Neutrophil (primary cell): ENCODE measurements at regions not wholly inside any gene's neighbourhood (a gene's known extent, or its start where the extent isn't known, plus 50 kb on each side); places are given as distances from the start of the nearest gene placed in this dataset.

Source experiments
- H3K27ac ChIP-seq: fragments of 200-600 bp; sonication (generic); 2 replicates; pipeline ENCODE4 v1.5.1; 2016; ENCODE audit warnings: mild to moderate bottlenecking, moderate library complexity
- H3K27me3 ChIP-seq: fragments of 200-600 bp; sonication (generic); 2 replicates; pipeline ENCODE4 v1.6.0; 2016; ENCODE audit warnings: mild to moderate bottlenecking
- H3K36me3 ChIP-seq: fragments of 200-600 bp; sonication (generic); 2 replicates; pipeline ENCODE4 v1.5.1; 2017
- H3K4me1 ChIP-seq, 2 experiments: fragments of 200-600 bp in 1 of 2; sonication (generic) in 1 of 2; 1 replicate in 1 of 2; 2 replicates in 1 of 2; pipeline versions ENCODE4 v1.5.1 to v1.6.1; 2013 to 2016; ENCODE audit warnings: low read depth in 1 of 2, low read length in 1 of 2, mild to moderate bottlenecking in 1 of 2, moderate library complexity in 1 of 2; ENCODE audit not compliant: control insufficient read depth in 1 of 2, insufficient read depth in 1 of 2
- H3K4me3 ChIP-seq, 2 experiments: fragments of 200-600 bp in 1 of 2; sonication (generic) in 1 of 2; 1 replicate in 1 of 2; 2 replicates in 1 of 2; pipeline ENCODE4 v1.5.1; 2013 to 2016; ENCODE audit warnings: low read depth in 1 of 2, low read length in 1 of 2, mild to moderate bottlenecking in 1 of 2, moderate library complexity in 1 of 2
- H3K9me3 ChIP-seq: fragments of 200-600 bp; sonication (generic); 2 replicates; pipeline ENCODE4 v1.5.1; 2016
- TF ChIP-seq, protein P1 (sequence below): fragments of 200-600 bp; sonication (generic); IDR thresholded peaks from 2 replicates; pipeline ENCODE4 v1.5.1; 2016; ENCODE audit warnings: antibody characterized with exemption

- no peaks in the 10 kb centered on the region for H3K36me3 ChIP-seq
- no peak overlapping the region for H3K27ac ChIP-seq
- no peaks in the 10 kb centered on the region for H3K4me1 ChIP-seq
- no peaks in the 10 kb centered on the region for H3K27me3 ChIP-seq
- no peaks in the 10 kb centered on the region for H3K9me3 ChIP-seq
- TF ChIP-seq, protein P1, sequence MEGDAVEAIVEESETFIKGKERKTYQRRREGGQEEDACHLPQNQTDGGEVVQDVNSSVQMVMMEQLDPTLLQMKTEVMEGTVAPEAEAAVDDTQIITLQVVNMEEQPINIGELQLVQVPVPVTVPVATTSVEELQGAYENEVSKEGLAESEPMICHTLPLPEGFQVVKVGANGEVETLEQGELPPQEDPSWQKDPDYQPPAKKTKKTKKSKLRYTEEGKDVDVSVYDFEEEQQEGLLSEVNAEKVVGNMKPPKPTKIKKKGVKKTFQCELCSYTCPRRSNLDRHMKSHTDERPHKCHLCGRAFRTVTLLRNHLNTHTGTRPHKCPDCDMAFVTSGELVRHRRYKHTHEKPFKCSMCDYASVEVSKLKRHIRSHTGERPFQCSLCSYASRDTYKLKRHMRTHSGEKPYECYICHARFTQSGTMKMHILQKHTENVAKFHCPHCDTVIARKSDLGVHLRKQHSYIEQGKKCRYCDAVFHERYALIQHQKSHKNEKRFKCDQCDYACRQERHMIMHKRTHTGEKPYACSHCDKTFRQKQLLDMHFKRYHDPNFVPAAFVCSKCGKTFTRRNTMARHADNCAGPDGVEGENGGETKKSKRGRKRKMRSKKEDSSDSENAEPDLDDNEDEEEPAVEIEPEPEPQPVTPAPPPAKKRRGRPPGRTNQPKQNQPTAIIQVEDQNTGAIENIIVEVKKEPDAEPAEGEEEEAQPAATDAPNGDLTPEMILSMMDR = no peak
- no peak overlapping the region for H3K4me3 ChIP-seq
These were observed 2298.5 kb downstream of the MRPL39 start for GRCh38 chr21:23308741-23309140.

GRCh38 chr21:23307065-23307464 lies 2300.2 kb downstream of the MRPL39 start:
- no peaks in the 10 kb centered on the region for H3K9me3 ChIP-seq
- H3K36me3 ChIP-seq = no peaks in the 10 kb centered on the region
- H3K4me3 ChIP-seq = no peak overlapping the region
- no peak overlapping the region for H3K27ac ChIP-seq
- H3K27me3 ChIP-seq = no peaks in the 10 kb centered on the region
- TF ChIP-seq, protein P1 = no peak
- no peaks in the 10 kb centered on the region for H3K4me1 ChIP-seq

DNA sequence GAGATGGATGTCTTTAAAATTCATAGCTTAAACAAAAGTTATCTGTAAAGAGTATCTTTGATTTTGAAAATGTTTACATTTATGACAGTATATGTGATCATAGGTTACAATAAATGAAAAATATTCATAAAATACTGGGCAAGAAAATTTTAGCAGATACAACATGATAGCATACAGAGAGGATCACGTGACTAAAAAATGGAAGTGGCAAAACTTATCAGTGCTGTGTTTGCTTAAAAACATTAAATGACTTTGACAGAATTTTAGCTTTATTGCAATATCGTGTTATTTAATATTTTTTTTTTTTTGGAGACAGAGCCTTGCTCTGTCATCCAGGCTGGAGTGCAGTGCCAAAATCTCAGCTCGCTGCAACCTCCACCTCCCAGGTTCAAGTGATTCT lies 2294.1 kb downstream of the NCAM2 start:
- Histone ChIP-seq H3K4me1 (no peaks in the 10 kb centered on the region), H3K4me3 (no peak overlapping the region), H3K9me3 (no peaks in the 10 kb centered on the region), H3K27me3 (no peaks in the 10 kb centered on the region), H3K27ac (no peak overlapping the region), H3K36me3 (no peaks in the 10 kb centered on the region)
- TF ChIP-seq, protein P1 = no peak

DNA sequence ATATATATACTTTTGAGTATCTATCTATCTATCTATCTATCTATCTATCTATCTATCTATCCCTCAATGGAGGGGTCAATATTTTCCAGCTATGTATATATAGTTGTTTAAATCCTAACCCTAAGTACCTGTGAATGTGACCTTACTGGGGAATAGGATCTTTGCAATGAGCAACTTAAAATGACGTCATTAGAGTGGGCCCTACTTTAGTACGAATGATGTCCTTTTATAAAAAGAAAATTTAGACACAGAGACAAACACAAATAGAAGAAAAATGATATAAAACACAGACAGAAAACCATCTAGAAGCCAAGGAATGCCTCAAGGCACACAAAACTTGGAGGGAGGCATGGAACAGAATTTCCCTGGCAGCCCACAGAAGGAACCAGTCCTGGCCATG lies 2283.7 kb downstream of the NCAM2 start:
- Histone ChIP-seq H3K4me1 (no peaks in the 10 kb centered on the region), H3K9me3 (no peaks in the 10 kb centered on the region), H3K27me3 (no peaks in the 10 kb centered on the region), H3K27ac (no peak overlapping the region), H3K4me3 (no peak overlapping the region), H3K36me3 (no peaks in the 10 kb centered on the region)
- TF ChIP-seq, protein P1 = no peak

DNA sequence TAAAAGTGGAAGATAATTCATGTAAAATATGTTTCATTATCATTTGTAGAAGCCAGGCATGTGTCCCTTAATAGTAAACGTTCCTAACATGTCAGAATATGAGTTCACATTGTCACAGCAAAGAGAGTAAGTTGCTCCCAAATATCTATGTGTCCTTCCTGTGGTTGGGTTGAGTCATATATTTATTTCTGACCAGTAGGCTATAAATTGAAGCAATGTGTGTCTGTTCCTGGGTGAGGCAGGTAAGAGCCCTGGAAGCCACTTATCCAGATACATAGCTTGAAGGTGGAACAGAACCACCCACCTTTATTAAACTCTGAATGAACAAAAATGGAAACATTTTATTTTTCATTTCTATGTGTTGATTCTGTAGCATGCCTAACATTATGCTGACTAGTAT lies 2251.6 kb downstream of the NCAM2 start:
- no peak overlapping the region for H3K27ac ChIP-seq
- H3K36me3 ChIP-seq = no peaks in the 10 kb centered on the region
- TF ChIP-seq, protein P1 = no peak
- H3K4me1 ChIP-seq = no peaks in the 10 kb centered on the region
- H3K4me3 ChIP-seq = no peak overlapping the region
- H3K27me3 ChIP-seq = no peaks in the 10 kb centered on the region
- no peaks in the 10 kb centered on the region for H3K9me3 ChIP-seq

DNA sequence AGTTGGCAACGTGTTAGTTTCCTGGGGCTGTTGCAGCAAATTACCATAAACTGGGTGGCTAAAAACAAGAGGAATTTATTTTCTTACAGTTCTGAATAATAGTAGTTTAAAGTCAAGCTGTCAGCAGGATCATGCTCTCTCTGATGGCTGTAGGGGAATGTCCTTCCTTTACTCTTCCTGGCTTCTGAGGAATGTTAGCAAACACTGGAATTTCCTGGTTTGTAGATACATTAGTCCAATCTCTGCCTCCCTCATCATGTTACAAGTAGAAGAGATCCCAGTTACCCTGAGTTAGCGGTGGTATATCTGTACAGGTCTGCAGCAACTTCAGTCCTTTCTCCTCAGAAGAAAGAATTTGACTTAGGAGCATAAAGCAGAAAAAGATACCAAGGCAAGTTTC lies 2249.1 kb downstream of the NCAM2 start:
- no peaks in the 10 kb centered on the region for H3K4me1 ChIP-seq
- no peaks in the 10 kb centered on the region for H3K9me3 ChIP-seq
- no peaks in the 10 kb centered on the region for H3K27me3 ChIP-seq
- no peak overlapping the region for H3K27ac ChIP-seq
- TF ChIP-seq, protein P1 = no peak
- no peak overlapping the region for H3K4me3 ChIP-seq
- no peaks in the 10 kb centered on the region for H3K36me3 ChIP-seq
